HCT116 (cell line): ENCODE measurements at regions not wholly inside any gene's neighbourhood (a gene's known extent, or its start where the extent isn't known, plus 50 kb on each side); places are given as distances from the start of the nearest gene placed in this dataset.

Experiments used
- CTCF ChIP-seq, 3 experiments: fragments of 200-600 bp in 1 of 3; sonication (generic) in 1 of 3; IDR thresholded peaks in 2 of 3; conservative IDR thresholded peaks in 1 of 3; 2 replicates each; pipeline ENCODE4 v1.5.1; 2012 to 2017; ENCODE audit warnings: low read depth in 2 of 3, low read length in 2 of 3, antibody characterized with exemption in 1 of 3, borderline replicate concordance in 1 of 3, control low read depth in 1 of 3, mild to moderate bottlenecking in 1 of 3, mixed read lengths in 1 of 3, mixed run types in 1 of 3, moderate library complexity in 1 of 3; ENCODE audit not compliant: insufficient read depth in 1 of 3
- EGR1 ChIP-seq: IDR thresholded peaks from 2 replicates; pipeline ENCODE4 v1.6.1; 2012; ENCODE audit warnings: low read depth
- EZH2 ChIP-seq: fragments of 200-600 bp; sonication (generic); IDR thresholded peaks from 2 replicates; pipeline ENCODE4 v1.6.1; 2017; ENCODE audit warnings: antibody characterized with exemption, mixed run types
- FOSL1 ChIP-seq: IDR thresholded peaks from 2 replicates; pipeline ENCODE4 v1.6.1; 2012; ENCODE audit warnings: low read depth
- POLR2A ChIP-seq: IDR thresholded peaks from 2 replicates; pipeline ENCODE4 v1.7.0; 2011; ENCODE audit warnings: borderline replicate concordance; ENCODE audit not compliant: insufficient read depth, insufficient read length; ENCODE audit errors: extremely low read depth
- POLR2AphosphoS5 ChIP-seq: IDR thresholded peaks from 2 replicates; pipeline ENCODE4 v1.6.1; 2011; ENCODE audit warnings: mild to moderate bottlenecking, low read depth, low read length, moderate library complexity
- RAD21 ChIP-seq: IDR thresholded peaks from 2 replicates; pipeline ENCODE4 v1.6.1; 2012; ENCODE audit warnings: low read depth, mild to moderate bottlenecking
- REST ChIP-seq: IDR thresholded peaks from 2 replicates; pipeline ENCODE4 v1.6.1; 2012; ENCODE audit warnings: low read depth
- SP1 ChIP-seq: IDR thresholded peaks from 2 replicates; pipeline ENCODE4 v1.6.1; 2012; ENCODE audit warnings: low read depth
- SRF ChIP-seq: IDR thresholded peaks from 2 replicates; pipeline ENCODE4 v1.6.1; 2012; ENCODE audit warnings: low read depth
- ZBTB33 ChIP-seq: IDR thresholded peaks from 2 replicates; pipeline ENCODE4 v1.6.1; 2011; ENCODE audit warnings: mild to moderate bottlenecking, low read length, moderate library complexity; ENCODE audit not compliant: insufficient replicate concordance; ENCODE audit errors: extremely low read depth
- ZNF274 ChIP-seq: fragments of 200-500 bp; sonication (Bioruptor generic); IDR thresholded peaks from 2 replicates; pipeline ENCODE4 v1.6.1; 2014; ENCODE audit warnings: mild to moderate bottlenecking, low read depth, low read length, inconsistent platforms

GRCh38 chrX:9127986-9128385 lies 94.1 kb upstream of the FAM9B start:
- TF ChIP-seq CTCF (IDR thresholded peaks at IDR 0.05 in 2 of 3, conservative IDR thresholded peaks at IDR 0.05 in 1 of 3; ENCODE audit: borderline replicate concordance in 1 of 3, insufficient read depth in 1 of 3, low read depth in 2 of 3, low read length in 2 of 3) (no peak), EZH2 (no peak), ZNF274 (no peak), SRF (no peak), RAD21 (no peak), REST (no peak), SP1 (no peak), FOSL1 (no peak), EGR1 (no peak), POLR2AphosphoS5 (no peak), POLR2A (no peak), ZBTB33 (no peak)
